ENCODE measurements at regions not wholly inside any gene's neighbourhood (a gene's known extent, or its start where the extent isn't known, plus 50 kb on each side); places are given as distances from the start of the nearest gene placed in this dataset.

- DNase-seq (ENCODE audit: low read depth), result no peak
Observed at GRCh38 chr10:2173327-2173726, 436.0 kb upstream of the ADARB2 start.

- DNase-seq (ENCODE audit: low read depth), result no peak
Observed at GRCh38 chr10:2165771-2166460, 428.6 kb upstream of the ADARB2 start.

- DNase-seq (ENCODE audit: low read depth), result no peak
Observed at GRCh38 chr10:2150288-2150687, 413.0 kb upstream of the ADARB2 start.

- DNase-seq (ENCODE audit: low read depth), result no peak
Observed at GRCh38 chr10:2145926-2146478, 408.7 kb upstream of the ADARB2 start.

- DNase-seq (ENCODE audit: low read depth), result no peak
Observed at GRCh38 chr10:2145491-2145890, 408.2 kb upstream of the ADARB2 start.

GRCh38 chr10:2144584-2144983 is 407.3 kb upstream of the ADARB2 start:
- DNase-seq (ENCODE audit: low read depth), result no peak

GRCh38 chr10:2143213-2143835 is 406.0 kb upstream of the ADARB2 start:
- no peak for DNase-seq (ENCODE audit: low read depth)

- DNase-seq (ENCODE audit: low read depth), result no peak
Observed at GRCh38 chr10:2139746-2140145, 402.4 kb upstream of the ADARB2 start.

- DNase-seq (ENCODE audit: low read depth), result no peak
Observed at GRCh38 chr10:2137549-2138174, 400.3 kb upstream of the ADARB2 start.

GRCh38 chr10:2130705-2131305 is 393.5 kb upstream of the ADARB2 start:
- DNase-seq (ENCODE audit: low read depth), result no peak

- no peak for DNase-seq (ENCODE audit: low read depth)
Observed at GRCh38 chr10:2128991-2129390, 391.7 kb upstream of the ADARB2 start.

- DNase-seq (ENCODE audit: low read depth), result no peak
Observed at GRCh38 chr10:2124135-2124534, 386.8 kb upstream of the ADARB2 start.

GRCh38 chr10:2122431-2123124 is 385.3 kb upstream of the ADARB2 start:
- no peak for DNase-seq (ENCODE audit: low read depth)

GRCh38 chr10:2121929-2122328 is 384.6 kb upstream of the ADARB2 start:
- no peak for DNase-seq (ENCODE audit: low read depth)

- no peak for DNase-seq (ENCODE audit: low read depth)
Observed at GRCh38 chr10:2121315-2121714, 384.0 kb upstream of the ADARB2 start.

GRCh38 chr10:2120746-2121145 is 383.4 kb upstream of the ADARB2 start:
- DNase-seq (ENCODE audit: low read depth), result no peak

- DNase-seq (ENCODE audit: low read depth), result no peak
Observed at GRCh38 chr10:2119316-2119715, 382.0 kb upstream of the ADARB2 start.

GRCh38 chr10:2118201-2118600 is 380.9 kb upstream of the ADARB2 start:
- DNase-seq (ENCODE audit: low read depth), result no peak

- DNase-seq (ENCODE audit: low read depth), result no peak
Observed at GRCh38 chr10:2117641-2118040, 380.3 kb upstream of the ADARB2 start.

GRCh38 chr10:2111965-2112364 is 374.6 kb upstream of the ADARB2 start:
- DNase-seq (ENCODE audit: low read depth), result no peak

- no peak for DNase-seq (ENCODE audit: low read depth)
Observed at GRCh38 chr10:2108496-2108895, 371.2 kb upstream of the ADARB2 start.

- DNase-seq (ENCODE audit: low read depth), result no peak
Observed at GRCh38 chr10:2106641-2107040, 369.3 kb upstream of the ADARB2 start.
